Neural progenitor cell (in vitro differentiated cells): ENCODE measurements at regions not wholly inside any gene's neighbourhood (a gene's known extent, or its start where the extent isn't known, plus 50 kb on each side); places are given as distances from the start of the nearest gene placed in this dataset.

ENCODE experiments used
- DNase-seq: peaks from one replicate; pipeline ENCODE4 v3.0.0-alpha.2; 2016; ENCODE audit warnings: low spot score
- H2AFZ ChIP-seq: fragments of 200-600 bp; sonication (generic); replicated peaks from 2 replicates; pipeline ENCODE4 v1.6.1; 2016; ENCODE audit warnings: antibody characterized with exemption
- H3F3A ChIP-seq: fragments of 200-600 bp; sonication (generic); 2 replicates; pipeline ENCODE4 v1.6.1; 2016; ENCODE audit warnings: antibody characterized with exemption, low read depth
- H3K27ac ChIP-seq: fragments of 200-600 bp; sonication (generic); 2 replicates; pipeline ENCODE4 v1.5.1; 2016; ENCODE audit warnings: mild to moderate bottlenecking
- H3K27me3 ChIP-seq: fragments of 200-600 bp; sonication (generic); 2 replicates; pipeline ENCODE4 v1.6.1; 2016; ENCODE audit warnings: mild to moderate bottlenecking, moderate library complexity
- H3K36me3 ChIP-seq: fragments of 200-600 bp; sonication (generic); 2 replicates; pipeline ENCODE4 v1.5.1; 2016
- H3K4me1 ChIP-seq: fragments of 200-600 bp; sonication (generic); 2 replicates; pipeline ENCODE4 v1.6.1; 2016; ENCODE audit warnings: mixed run types
- H3K4me2 ChIP-seq: fragments of 200-600 bp; sonication (generic); 2 replicates; pipeline ENCODE4 v1.6.1; 2016
- H3K4me3 ChIP-seq: fragments of 200-600 bp; sonication (generic); 2 replicates; pipeline ENCODE4 v1.5.1; 2016
- H3K79me2 ChIP-seq: fragments of 200-600 bp; sonication (generic); 2 replicates; pipeline ENCODE4 v1.6.1; 2016; ENCODE audit warnings: low read depth
- H3K9ac ChIP-seq: fragments of 200-600 bp; sonication (generic); 2 replicates; pipeline ENCODE4 v1.6.1; 2016
- H3K9me3 ChIP-seq: fragments of 200-600 bp; sonication (generic); 2 replicates; pipeline ENCODE4 v1.5.1; 2016; ENCODE audit warnings: low read depth
- H4K20me1 ChIP-seq: fragments of 200-600 bp; sonication (generic); 2 replicates; pipeline ENCODE4 v1.6.1; 2016; ENCODE audit warnings: low read depth
- H3K27ac Mint-ChIP-seq: 3 replicates; pipeline ENCODE4 v1.8.0; 2021; ENCODE audit warnings: mixed read lengths
- H3K27me3 Mint-ChIP-seq: 2 replicates; pipeline ENCODE4 v1.8.0; 2022; ENCODE audit warnings: low read depth, mild to moderate bottlenecking, inconsistent platforms, moderate library complexity, mixed read lengths; ENCODE audit not compliant: insufficient read depth
- H3K36me3 Mint-ChIP-seq: 3 replicates; pipeline ENCODE4 v1.8.0; 2021; ENCODE audit warnings: mixed read lengths
- H3K4me1 Mint-ChIP-seq: 3 replicates; pipeline ENCODE4 v1.8.0; 2021; ENCODE audit warnings: mixed read lengths
- H3K4me3 Mint-ChIP-seq: 3 replicates; pipeline ENCODE4 v1.8.0; 2021; ENCODE audit warnings: mild to moderate bottlenecking, moderate library complexity, mixed read lengths
- H3K9me3 Mint-ChIP-seq: 3 replicates; pipeline ENCODE4 v1.8.0; 2020; ENCODE audit warnings: mixed read lengths
- EZH2 ChIP-seq: fragments of 200-600 bp; sonication (generic); IDR thresholded peaks from 2 replicates; pipeline ENCODE4 v1.6.1; 2017; ENCODE audit warnings: antibody characterized with exemption, mild to moderate bottlenecking, moderate library complexity
- EZH2phosphoT487 ChIP-seq: fragments of 200-600 bp; sonication (generic); IDR thresholded peaks from 2 replicates; pipeline ENCODE4 v1.6.1; 2017; ENCODE audit warnings: antibody characterized with exemption
- TF ChIP-seq, protein P1 (sequence below): fragments of 200-600 bp; sonication (generic); IDR thresholded peaks from 2 replicates; pipeline ENCODE4 v1.5.1; 2017; ENCODE audit warnings: antibody characterized with exemption, mild to moderate bottlenecking

DNA sequence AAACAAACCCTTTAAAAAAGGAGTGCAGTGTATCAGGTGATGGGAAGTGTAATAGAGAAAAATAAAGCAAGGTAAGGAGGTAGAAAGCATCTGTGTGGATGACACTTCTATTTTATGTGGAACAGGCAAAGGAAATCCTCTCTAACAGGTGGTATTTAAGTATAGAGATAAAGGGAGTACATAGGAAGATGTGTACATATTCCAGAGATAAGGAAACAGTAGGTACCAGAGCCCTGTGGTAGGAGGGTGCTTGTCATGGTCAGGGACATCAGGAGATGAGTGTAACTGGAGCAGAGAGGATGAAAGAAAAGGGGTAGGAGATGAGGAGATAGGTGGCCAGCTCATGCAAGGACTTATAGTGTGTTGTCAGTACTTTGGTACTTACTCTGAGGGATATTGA lies 65.8 kb downstream of the CHST2 start:
- H3K27me3 ChIP-seq: no peaks in the 10 kb centered on the region
- TF ChIP-seq EZH2phosphoT487 (no peak), EZH2 (no peak)
- TF ChIP-seq, protein P1, sequence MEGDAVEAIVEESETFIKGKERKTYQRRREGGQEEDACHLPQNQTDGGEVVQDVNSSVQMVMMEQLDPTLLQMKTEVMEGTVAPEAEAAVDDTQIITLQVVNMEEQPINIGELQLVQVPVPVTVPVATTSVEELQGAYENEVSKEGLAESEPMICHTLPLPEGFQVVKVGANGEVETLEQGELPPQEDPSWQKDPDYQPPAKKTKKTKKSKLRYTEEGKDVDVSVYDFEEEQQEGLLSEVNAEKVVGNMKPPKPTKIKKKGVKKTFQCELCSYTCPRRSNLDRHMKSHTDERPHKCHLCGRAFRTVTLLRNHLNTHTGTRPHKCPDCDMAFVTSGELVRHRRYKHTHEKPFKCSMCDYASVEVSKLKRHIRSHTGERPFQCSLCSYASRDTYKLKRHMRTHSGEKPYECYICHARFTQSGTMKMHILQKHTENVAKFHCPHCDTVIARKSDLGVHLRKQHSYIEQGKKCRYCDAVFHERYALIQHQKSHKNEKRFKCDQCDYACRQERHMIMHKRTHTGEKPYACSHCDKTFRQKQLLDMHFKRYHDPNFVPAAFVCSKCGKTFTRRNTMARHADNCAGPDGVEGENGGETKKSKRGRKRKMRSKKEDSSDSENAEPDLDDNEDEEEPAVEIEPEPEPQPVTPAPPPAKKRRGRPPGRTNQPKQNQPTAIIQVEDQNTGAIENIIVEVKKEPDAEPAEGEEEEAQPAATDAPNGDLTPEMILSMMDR: no peak
- no peaks in the 10 kb centered on the region for H3K4me1 ChIP-seq
- H3K4me2 ChIP-seq: no peak overlapping the region
- H3K9ac ChIP-seq: no peak overlapping the region
- H2AFZ ChIP-seq: no peak overlapping the region
- H3K4me3 Mint-ChIP-seq: no peak overlapping the region
- peaks cover 5% of the 10 kb centered on the region for H3K9me3 Mint-ChIP-seq
- H3K9me3 ChIP-seq: no peaks in the 10 kb centered on the region
- no peaks in the 10 kb centered on the region for H4K20me1 ChIP-seq
- H3K36me3 ChIP-seq: no peaks in the 10 kb centered on the region
- DNase-seq: no peak
- H3K27me3 Mint-ChIP-seq: no peaks in the 10 kb centered on the region
- H3K4me1 Mint-ChIP-seq: no peaks in the 10 kb centered on the region
- H3K27ac ChIP-seq: no peak overlapping the region
- H3K79me2 ChIP-seq: no peaks in the 10 kb centered on the region
- no peak overlapping the region for H3K27ac Mint-ChIP-seq
- H3F3A ChIP-seq: no peaks in the 10 kb centered on the region
- H3K4me3 ChIP-seq: no peak overlapping the region
- H3K36me3 Mint-ChIP-seq: no peaks in the 10 kb centered on the region

DNA sequence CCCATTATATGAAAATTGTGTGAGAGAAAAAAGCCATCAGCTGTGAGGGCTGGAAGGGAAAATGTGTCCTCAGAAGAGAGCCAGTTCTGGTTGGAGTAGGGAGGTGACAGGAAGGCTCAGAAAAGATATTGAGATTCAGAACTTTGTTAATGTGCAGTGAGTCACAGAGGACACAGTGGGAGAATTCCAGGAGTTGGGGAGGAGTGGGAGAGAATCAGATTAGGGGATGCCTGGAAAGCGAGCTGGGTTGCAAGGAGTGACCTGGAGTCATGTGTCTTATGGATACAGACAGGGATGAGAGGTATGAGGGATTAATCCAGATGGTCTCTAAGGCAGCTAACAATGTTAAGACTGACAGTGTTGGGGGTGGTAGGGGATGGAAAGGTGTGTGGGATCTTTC lies 67.5 kb downstream of the CHST2 start:
- peaks cover 2% of the 10 kb centered on the region for H3K9me3 Mint-ChIP-seq
- no peak for DNase-seq
- H3F3A ChIP-seq: no peaks in the 10 kb centered on the region
- no peaks in the 10 kb centered on the region for H3K36me3 Mint-ChIP-seq
- no peak overlapping the region for H3K27ac ChIP-seq
- H3K4me3 Mint-ChIP-seq: no peak overlapping the region
- no peak overlapping the region for H3K9ac ChIP-seq
- H3K27me3 Mint-ChIP-seq: peaks cover 3% of the 10 kb centered on the region
- TF ChIP-seq EZH2 (no peak), EZH2phosphoT487 (no peak)
- TF ChIP-seq, protein P1: no peak
- no peaks in the 10 kb centered on the region for H3K4me1 Mint-ChIP-seq
- H4K20me1 ChIP-seq: no peaks in the 10 kb centered on the region
- H3K27me3 ChIP-seq: no peaks in the 10 kb centered on the region
- no peak overlapping the region for H3K4me2 ChIP-seq
- H3K4me3 ChIP-seq: no peak overlapping the region
- no peaks in the 10 kb centered on the region for H3K36me3 ChIP-seq
- H3K27ac Mint-ChIP-seq: no peak overlapping the region
- H3K9me3 ChIP-seq: no peaks in the 10 kb centered on the region
- H2AFZ ChIP-seq: no peak overlapping the region
- H3K79me2 ChIP-seq: no peaks in the 10 kb centered on the region
- H3K4me1 ChIP-seq: no peaks in the 10 kb centered on the region

GRCh38 chr3:143188881-143189280 lies 69.3 kb downstream of the CHST2 start:
- Histone ChIP-seq H3K4me3 (no peak overlapping the region), H3F3A (no peaks in the 10 kb centered on the region), H3K4me1 (no peaks in the 10 kb centered on the region), H3K4me2 (no peak overlapping the region), H2AFZ (no peak overlapping the region), H3K79me2 (no peaks in the 10 kb centered on the region), H3K9ac (no peak overlapping the region), H3K36me3 (no peaks in the 10 kb centered on the region), H3K27me3 (no peaks in the 10 kb centered on the region), H3K27ac (no peak overlapping the region), H3K9me3 (no peaks in the 10 kb centered on the region), H4K20me1 (no peaks in the 10 kb centered on the region)
- no peak for DNase-seq
- Mint-ChIP-seq H3K27me3 (peaks cover 3% of the 10 kb centered on the region), H3K36me3 (no peaks in the 10 kb centered on the region), H3K4me3 (no peak overlapping the region), H3K4me1 (no peaks in the 10 kb centered on the region), H3K9me3 (peaks cover 4% of the 10 kb centered on the region), H3K27ac (no peak overlapping the region)
- TF ChIP-seq EZH2phosphoT487: no peak
- TF ChIP-seq EZH2: no peak
- TF ChIP-seq, protein P1: no peak

GRCh38 chr3:143190101-143190500 lies 70.5 kb downstream of the CHST2 start:
- peaks cover 3% of the 10 kb centered on the region for H3K27me3 Mint-ChIP-seq
- H3K4me2 ChIP-seq: no peak overlapping the region
- no peak overlapping the region for H3K4me3 ChIP-seq
- no peaks in the 10 kb centered on the region for H3K4me1 ChIP-seq
- H3K27me3 ChIP-seq: no peaks in the 10 kb centered on the region
- H3K4me3 Mint-ChIP-seq: no peak overlapping the region
- H3K27ac ChIP-seq: no peak overlapping the region
- no peak overlapping the region for H3K27ac Mint-ChIP-seq
- no peaks in the 10 kb centered on the region for H3K4me1 Mint-ChIP-seq
- no peak overlapping the region for H3K9ac ChIP-seq
- DNase-seq: no peak
- TF ChIP-seq EZH2: no peak
- TF ChIP-seq EZH2phosphoT487: no peak
- TF ChIP-seq, protein P1: no peak
- H3F3A ChIP-seq: no peaks in the 10 kb centered on the region
- peaks cover 4% of the 10 kb centered on the region for H3K9me3 Mint-ChIP-seq
- H3K9me3 ChIP-seq: no peaks in the 10 kb centered on the region
- no peaks in the 10 kb centered on the region for H3K36me3 Mint-ChIP-seq
- no peaks in the 10 kb centered on the region for H3K36me3 ChIP-seq
- H3K79me2 ChIP-seq: no peaks in the 10 kb centered on the region
- no peaks in the 10 kb centered on the region for H4K20me1 ChIP-seq
- no peak overlapping the region for H2AFZ ChIP-seq
